H9 (cell line): ENCODE measurements at regions not wholly inside any gene's neighbourhood (a gene's known extent, or its start where the extent isn't known, plus 50 kb on each side); places are given as distances from the start of the nearest gene placed in this dataset.

Source experiments
- DNase-seq: peaks from one replicate; pipeline ENCODE4 v3.0.0-alpha.2; 2017
- H2AFZ ChIP-seq: one replicate; pipeline ENCODE4 v1.6.1; 2013; ENCODE audit warnings: mild to moderate bottlenecking, low read length, control low read depth, moderate library complexity
- H2AK5ac ChIP-seq: 2 replicates; pipeline ENCODE4 v1.6.1; 2013; ENCODE audit warnings: low read length, control low read depth, mixed read lengths; ENCODE audit not compliant: insufficient read length
- H2BK120ac ChIP-seq: one replicate; pipeline ENCODE4 v1.6.1; 2013; ENCODE audit warnings: low read depth, mild to moderate bottlenecking, low read length, control low read depth, inconsistent platforms; ENCODE audit not compliant: poor library complexity, severe bottlenecking
- H2BK12ac ChIP-seq: 2 replicates; pipeline ENCODE4 v1.6.1; 2013; ENCODE audit warnings: low read length, control low read depth, mixed read lengths, low read depth; ENCODE audit not compliant: insufficient read length
- H2BK15ac ChIP-seq: 2 replicates; pipeline ENCODE4 v1.6.1; 2013; ENCODE audit warnings: low read depth, low read length, control low read depth
- H2BK20ac ChIP-seq: one replicate; pipeline ENCODE4 v1.6.1; 2013; ENCODE audit warnings: low read depth, mild to moderate bottlenecking, low read length, control low read depth, inconsistent platforms; ENCODE audit not compliant: poor library complexity, severe bottlenecking
- H2BK5ac ChIP-seq: 2 replicates; pipeline ENCODE4 v1.6.1; 2013; ENCODE audit warnings: low read length, control low read depth, mixed read lengths; ENCODE audit not compliant: insufficient read length
- H3K14ac ChIP-seq: 2 replicates; pipeline ENCODE4 v1.6.1; 2013; ENCODE audit warnings: low read length, control low read depth; ENCODE audit not compliant: insufficient read depth
- H3K18ac ChIP-seq: 2 replicates; pipeline ENCODE4 v1.6.1; 2013; ENCODE audit warnings: low read depth, mild to moderate bottlenecking, mixed read lengths, low read length, control low read depth; ENCODE audit not compliant: insufficient read length
- H3K23ac ChIP-seq: 2 replicates; pipeline ENCODE4 v1.6.1; 2013; ENCODE audit warnings: low read length, control low read depth, mixed read lengths, low read depth; ENCODE audit not compliant: insufficient read length
- H3K23me2 ChIP-seq: 2 replicates; pipeline ENCODE4 v1.6.1; 2013; ENCODE audit warnings: low read depth, mild to moderate bottlenecking, mixed read lengths, low read length, control low read depth; ENCODE audit not compliant: insufficient read length, poor library complexity, severe bottlenecking
- H3K27ac ChIP-seq: 2 replicates; pipeline ENCODE4 v1.5.1; 2013; ENCODE audit warnings: low read length, control low read depth, mixed read lengths, low read depth; ENCODE audit not compliant: insufficient read length
- H3K27me3 ChIP-seq: 2 replicates; pipeline ENCODE4 v1.6.1; 2013; ENCODE audit warnings: low read length, control low read depth, inconsistent platforms; ENCODE audit not compliant: insufficient read depth
- H3K4ac ChIP-seq: 2 replicates; pipeline ENCODE4 v1.6.1; 2013; ENCODE audit warnings: low read depth, mild to moderate bottlenecking, control low read depth, inconsistent platforms, low read length, moderate library complexity
- H3K4me1 ChIP-seq: 2 replicates; pipeline ENCODE4 v1.6.1; 2013; ENCODE audit warnings: low read length, control low read depth, inconsistent platforms; ENCODE audit not compliant: insufficient read depth
- H3K4me2 ChIP-seq: 2 replicates; pipeline ENCODE4 v1.6.1; 2013; ENCODE audit warnings: low read length, control low read depth, mixed read lengths; ENCODE audit not compliant: insufficient read length, insufficient read depth
- H3K56ac ChIP-seq: 2 replicates; pipeline ENCODE4 v1.6.1; 2013; ENCODE audit warnings: low read depth, mild to moderate bottlenecking, mixed read lengths, low read length, control low read depth; ENCODE audit not compliant: insufficient read length
- H3K79me1 ChIP-seq: 2 replicates; pipeline ENCODE4 v1.6.1; 2013; ENCODE audit warnings: low read depth, mild to moderate bottlenecking, moderate library complexity, low read length, control low read depth, inconsistent platforms; ENCODE audit not compliant: insufficient read depth, poor library complexity, severe bottlenecking
- H3K79me2 ChIP-seq: 2 replicates; pipeline ENCODE4 v1.6.1; 2013; ENCODE audit warnings: low read length, control low read depth, inconsistent platforms; ENCODE audit not compliant: insufficient read depth
- H3K9ac ChIP-seq: 2 replicates; pipeline ENCODE4 v1.6.1; 2013; ENCODE audit warnings: low read length, control low read depth, mixed read lengths; ENCODE audit not compliant: insufficient read length; ENCODE audit errors: extremely low read depth
- H3K9me3 ChIP-seq: one replicate; pipeline ENCODE4 v1.6.1; 2013; ENCODE audit warnings: low read depth, low read length, inconsistent platforms; ENCODE audit not compliant: control insufficient read depth
- H3T11ph ChIP-seq: one replicate; pipeline ENCODE4 v1.6.1; 2013; ENCODE audit warnings: mild to moderate bottlenecking, low read length, control low read depth, inconsistent platforms
- H4K20me1 ChIP-seq: one replicate; pipeline ENCODE4 v1.6.1; 2013; ENCODE audit not compliant: control insufficient read depth, insufficient read length, insufficient read depth
- H4K5ac ChIP-seq: 2 replicates; pipeline ENCODE4 v1.6.1; 2013; ENCODE audit warnings: low read depth, mild to moderate bottlenecking, mixed read lengths, low read length, control low read depth; ENCODE audit not compliant: insufficient read length
- H4K8ac ChIP-seq: replicated peaks from 2 replicates; pipeline ENCODE4 v1.6.1; 2013; ENCODE audit warnings: low read length, control low read depth, mixed read lengths, low read depth; ENCODE audit not compliant: insufficient read length
- H4K91ac ChIP-seq: 2 replicates; pipeline ENCODE4 v1.6.1; 2013; ENCODE audit warnings: low read depth, mild to moderate bottlenecking, moderate library complexity, mixed read lengths, low read length, control low read depth; ENCODE audit not compliant: insufficient read length
- H3K27ac Mint-ChIP-seq, 3 experiments: 2 replicates in 2 of 3; 3 replicates in 1 of 3; pipeline ENCODE4 v1.8.0; 2020 to 2021; ENCODE audit warnings: mixed read lengths in 3 of 3, mild to moderate bottlenecking in 1 of 3, moderate library complexity in 1 of 3
- H3K27me3 Mint-ChIP-seq: 2 replicates; pipeline ENCODE4 v1.8.0; 2021; ENCODE audit warnings: low read depth, mild to moderate bottlenecking, moderate library complexity, mixed read lengths
- H3K36me3 Mint-ChIP-seq, 3 experiments: 2 replicates in 2 of 3; 3 replicates in 1 of 3; pipeline ENCODE4 v1.8.0; 2020 to 2021; ENCODE audit warnings: low read depth in 3 of 3, mixed read lengths in 3 of 3; ENCODE audit not compliant: insufficient read depth in 1 of 3
- H3K4me1 Mint-ChIP-seq, 2 experiments: 2 replicates each; pipeline ENCODE4 v1.8.0; 2020; ENCODE audit warnings: mixed read lengths in 2 of 2
- H3K4me3 Mint-ChIP-seq, 2 experiments: 2 replicates in 1 of 2; 3 replicates in 1 of 2; pipeline ENCODE4 v1.8.0; 2020 to 2021; ENCODE audit warnings: mild to moderate bottlenecking in 2 of 2, mixed read lengths in 2 of 2, moderate library complexity in 1 of 2
- H3K9me3 Mint-ChIP-seq, 2 experiments: 2 replicates in 1 of 2; 3 replicates in 1 of 2; pipeline ENCODE4 v1.8.0; 2020; ENCODE audit warnings: mild to moderate bottlenecking in 2 of 2, mixed read lengths in 2 of 2, moderate library complexity in 1 of 2
- WGBS: extraction: QIAGEN DNeasy Blood & Tissue Kit; methylation state at CpG from one replicate; pipeline ENCODE4 v1.1.7; 2013; ENCODE audit warnings: missing lambda C conversion rate, low lambda C conversion rate, mixed read lengths; ENCODE audit not compliant: insufficient read length; ENCODE audit errors: extremely low coverage; 5-methylcytosine and 5-hydroxymethylcytosine counted together
- TF ChIP-seq, protein P1 (sequence below): fragments of 200-600 bp; sonication (generic); conservative IDR thresholded peaks from 3 replicates; pipeline ENCODE4 v1.8.0; 2021; ENCODE audit warnings: antibody characterized with exemption, mild to moderate bottlenecking

- no peaks in the 10 kb centered on the region for H3K23me2 ChIP-seq
- no peak overlapping the region for H3K9ac ChIP-seq
- no peaks in the 10 kb centered on the region for H4K20me1 ChIP-seq
- no peaks in the 10 kb centered on the region for H3K79me1 ChIP-seq
- H3K56ac ChIP-seq, result no peak overlapping the region
- H4K5ac ChIP-seq, result no peak overlapping the region
- H3K27ac Mint-ChIP-seq, result no peak overlapping the region
- no peak overlapping the region for H4K91ac ChIP-seq
- H3K4ac ChIP-seq, result no peak overlapping the region
- H3K23ac ChIP-seq, result no peak overlapping the region
- H3K4me2 ChIP-seq, result no peak overlapping the region
- H3K4me1 ChIP-seq, result no peaks in the 10 kb centered on the region
- H3K9me3 ChIP-seq, result no peaks in the 10 kb centered on the region
- H3K4me3 Mint-ChIP-seq, result no peak overlapping the region
- no CpG with 5 or more reads among the region's 6 CpGs for WGBS
- no peak overlapping the region for H3K14ac ChIP-seq
- peaks cover 0 to 3% of the 10 kb centered on the region in 2 experiments; a peak in 2 of 4 replicates for H3K4me1 Mint-ChIP-seq
- H2AFZ ChIP-seq, result no peak overlapping the region
- H3K27ac ChIP-seq, result no peak overlapping the region
- no peak overlapping the region for H3K18ac ChIP-seq
- no peak overlapping the region for H2BK5ac ChIP-seq
- H2BK15ac ChIP-seq, result no peak overlapping the region
- H2BK120ac ChIP-seq, result no peak overlapping the region
- H2AK5ac ChIP-seq, result no peak overlapping the region
- H2BK12ac ChIP-seq, result no peak overlapping the region
- no peak overlapping the region for H3T11ph ChIP-seq
- no peaks in the 10 kb centered on the region for H3K79me2 ChIP-seq
- no peaks in the 10 kb centered on the region; a peak in 4 of 7 replicates for H3K36me3 Mint-ChIP-seq
- TF ChIP-seq, protein P1, sequence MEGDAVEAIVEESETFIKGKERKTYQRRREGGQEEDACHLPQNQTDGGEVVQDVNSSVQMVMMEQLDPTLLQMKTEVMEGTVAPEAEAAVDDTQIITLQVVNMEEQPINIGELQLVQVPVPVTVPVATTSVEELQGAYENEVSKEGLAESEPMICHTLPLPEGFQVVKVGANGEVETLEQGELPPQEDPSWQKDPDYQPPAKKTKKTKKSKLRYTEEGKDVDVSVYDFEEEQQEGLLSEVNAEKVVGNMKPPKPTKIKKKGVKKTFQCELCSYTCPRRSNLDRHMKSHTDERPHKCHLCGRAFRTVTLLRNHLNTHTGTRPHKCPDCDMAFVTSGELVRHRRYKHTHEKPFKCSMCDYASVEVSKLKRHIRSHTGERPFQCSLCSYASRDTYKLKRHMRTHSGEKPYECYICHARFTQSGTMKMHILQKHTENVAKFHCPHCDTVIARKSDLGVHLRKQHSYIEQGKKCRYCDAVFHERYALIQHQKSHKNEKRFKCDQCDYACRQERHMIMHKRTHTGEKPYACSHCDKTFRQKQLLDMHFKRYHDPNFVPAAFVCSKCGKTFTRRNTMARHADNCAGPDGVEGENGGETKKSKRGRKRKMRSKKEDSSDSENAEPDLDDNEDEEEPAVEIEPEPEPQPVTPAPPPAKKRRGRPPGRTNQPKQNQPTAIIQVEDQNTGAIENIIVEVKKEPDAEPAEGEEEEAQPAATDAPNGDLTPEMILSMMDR, result no peak
- H3K27me3 ChIP-seq, result no peaks in the 10 kb centered on the region
- H3K27me3 Mint-ChIP-seq, result peaks cover 13% of the 10 kb centered on the region
- H3K9me3 Mint-ChIP-seq, result peaks cover 0 to 5% of the 10 kb centered on the region in 2 experiments; a peak in 3 of 5 replicates
- H2BK20ac ChIP-seq, result no peak overlapping the region
- DNase-seq, result no peak
- no peak overlapping the region for H4K8ac ChIP-seq
These were observed 161.0 kb upstream of the CDYL start for GRCh38 chr6:4615231-4615630.
